Mesenchymal stem cell (in vitro differentiated cells and primary cell): ENCODE measurements at regions not wholly inside any gene's neighbourhood (a gene's known extent, or its start where the extent isn't known, plus 50 kb on each side); places are given as distances from the start of the nearest gene placed in this dataset.

Experiments used
- DNase-seq: peaks from one replicate; pipeline ENCODE4 v3.0.0-alpha.2; 2013
- H2AFZ ChIP-seq: one replicate; pipeline ENCODE4 v1.6.1; 2013; ENCODE audit warnings: low read depth, mild to moderate bottlenecking, control low read depth, inconsistent platforms, low read length, moderate library complexity
- H2AK5ac ChIP-seq: 2 replicates; pipeline ENCODE4 v1.6.1; 2013; ENCODE audit warnings: low read length, moderate library complexity, mild to moderate bottlenecking, inconsistent platforms; ENCODE audit not compliant: severe bottlenecking
- H2BK120ac ChIP-seq: one replicate; pipeline ENCODE4 v1.6.1; 2013; ENCODE audit warnings: low read depth, mild to moderate bottlenecking, inconsistent platforms, low read length, moderate library complexity
- H2BK12ac ChIP-seq, 2 experiments: one replicate each; pipeline ENCODE4 v1.6.1; 2013; ENCODE audit warnings: inconsistent platforms in 2 of 2, low read length in 2 of 2, mild to moderate bottlenecking in 2 of 2, moderate library complexity in 2 of 2, control low read depth in 1 of 2
- H2BK15ac ChIP-seq: one replicate; pipeline ENCODE4 v1.6.1; 2013; ENCODE audit warnings: mild to moderate bottlenecking, low read depth, inconsistent platforms; ENCODE audit not compliant: poor library complexity, severe bottlenecking
- H2BK5ac ChIP-seq: 2 replicates; pipeline ENCODE4 v1.6.1; 2013; ENCODE audit warnings: low read depth, mild to moderate bottlenecking, low read length, control low read depth, inconsistent platforms; ENCODE audit not compliant: poor library complexity, severe bottlenecking
- H3K14ac ChIP-seq, 2 experiments: one replicate each; pipeline ENCODE4 v1.6.1; 2013; ENCODE audit warnings: inconsistent platforms in 2 of 2, low read length in 2 of 2, control low read depth in 1 of 2, mild to moderate bottlenecking in 1 of 2, moderate library complexity in 1 of 2
- H3K18ac ChIP-seq, 2 experiments: one replicate each; pipeline ENCODE4 v1.6.1; 2013; ENCODE audit warnings: inconsistent platforms in 2 of 2, low read length in 2 of 2, control low read depth in 1 of 2, low read depth in 1 of 2, mild to moderate bottlenecking in 1 of 2
- H3K23ac ChIP-seq, 2 experiments: one replicate each; pipeline ENCODE4 v1.6.1; 2013; ENCODE audit warnings: inconsistent platforms in 2 of 2, low read length in 2 of 2, mild to moderate bottlenecking in 2 of 2, moderate library complexity in 2 of 2, control low read depth in 1 of 2
- H3K27ac ChIP-seq: 2 replicates; pipeline ENCODE4 v1.5.1; 2013; ENCODE audit warnings: mild to moderate bottlenecking, moderate library complexity, low read length, control low read depth, inconsistent platforms; ENCODE audit not compliant: poor library complexity, severe bottlenecking
- H3K27me3 ChIP-seq, 2 experiments: 2 replicates each; pipeline versions ENCODE4 v1.6.1 to v1.7.0; 2013; ENCODE audit warnings: low read length in 2 of 2, mild to moderate bottlenecking in 2 of 2, moderate library complexity in 2 of 2, control low read depth in 1 of 2, inconsistent platforms in 1 of 2; ENCODE audit not compliant: control insufficient read depth in 1 of 2, insufficient read depth in 1 of 2
- H3K36me3 ChIP-seq, 2 experiments: 2 replicates each; pipeline versions ENCODE4 v1.6.1 to v1.7.0; 2013; ENCODE audit warnings: low read length in 2 of 2, control low read depth in 1 of 2, inconsistent platforms in 1 of 2, low read depth in 1 of 2, mild to moderate bottlenecking in 1 of 2; ENCODE audit not compliant: insufficient read depth in 2 of 2, control insufficient read depth in 1 of 2
- H3K4ac ChIP-seq, 2 experiments: one replicate each; pipeline ENCODE4 v1.6.1; 2013; ENCODE audit warnings: inconsistent platforms in 2 of 2, low read length in 2 of 2, mild to moderate bottlenecking in 2 of 2, moderate library complexity in 2 of 2, control low read depth in 1 of 2, low read depth in 1 of 2
- H3K4me1 ChIP-seq: 2 replicates; pipeline ENCODE4 v1.6.1; 2013; ENCODE audit warnings: low read depth, low read length, control low read depth; ENCODE audit not compliant: control insufficient read depth, insufficient read depth
- H3K4me2 ChIP-seq: 2 replicates; pipeline ENCODE4 v1.6.1; 2013; ENCODE audit warnings: low read length, mild to moderate bottlenecking, inconsistent platforms; ENCODE audit not compliant: poor library complexity, severe bottlenecking
- H3K4me3 ChIP-seq, 2 experiments: 2 replicates each; pipeline versions ENCODE4 v1.5.1 to v1.7.0; 2013; ENCODE audit warnings: low read length in 2 of 2, mild to moderate bottlenecking in 2 of 2, control low read depth in 1 of 2, low read depth in 1 of 2; ENCODE audit not compliant: insufficient read depth in 1 of 2
- H3K79me1 ChIP-seq: replicated peaks from 2 replicates; pipeline ENCODE4 v1.6.1; 2013; ENCODE audit warnings: mild to moderate bottlenecking, control low read depth, low read length, inconsistent platforms; ENCODE audit not compliant: poor library complexity, severe bottlenecking
- H3K9ac ChIP-seq: 2 replicates; pipeline ENCODE4 v1.7.0; 2013; ENCODE audit warnings: mild to moderate bottlenecking, low read length, moderate library complexity
- H3K9me3 ChIP-seq: 2 replicates; pipeline ENCODE4 v1.7.0; 2013; ENCODE audit warnings: mild to moderate bottlenecking, low read length; ENCODE audit not compliant: control insufficient read depth
- H4K8ac ChIP-seq: one replicate; pipeline ENCODE4 v1.6.1; 2013; ENCODE audit warnings: inconsistent platforms, mild to moderate bottlenecking, low read length, moderate library complexity
- H4K91ac ChIP-seq: one replicate; pipeline ENCODE4 v1.6.1; 2013; ENCODE audit warnings: mild to moderate bottlenecking, low read length, inconsistent platforms
- WGBS: methylation state at CpG from one replicate; pipeline ENCODE4 v1.1.7; 2013; ENCODE audit warnings: mixed read lengths; 5-methylcytosine and 5-hydroxymethylcytosine counted together

DNA sequence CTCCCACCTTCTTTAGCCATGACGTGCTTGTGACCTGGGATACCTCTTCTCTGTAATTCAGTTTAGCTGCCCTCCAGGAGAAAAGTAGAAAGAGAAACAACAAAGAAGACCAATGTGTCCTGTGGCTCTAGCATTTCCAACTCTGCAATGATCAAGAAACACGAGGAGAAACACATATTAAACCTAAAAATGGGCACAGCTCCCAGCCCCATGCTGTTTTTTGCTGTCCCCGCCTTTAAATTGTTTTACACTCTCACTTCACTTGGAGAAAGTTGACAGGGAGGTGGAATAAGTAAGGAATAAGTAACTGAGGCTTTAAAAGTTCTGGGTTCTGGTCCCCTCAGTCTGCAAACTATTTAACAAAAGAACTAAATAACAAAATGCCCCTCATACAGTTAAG is 390.6 kb downstream of the TNS1 start:
- H4K8ac ChIP-seq = no peak overlapping the region
- WGBS = 85% methylated on average over 2 of the region's 3 CpGs
- H3K4ac ChIP-seq = no peak overlapping the region
- no peak overlapping the region for H2BK12ac ChIP-seq
- H4K91ac ChIP-seq = no peak overlapping the region
- H3K14ac ChIP-seq = no peak overlapping the region
- H3K18ac ChIP-seq = no peak overlapping the region
- H2AFZ ChIP-seq = no peak overlapping the region
- H3K4me2 ChIP-seq = no peak overlapping the region
- no peaks in the 10 kb centered on the region for H3K9me3 ChIP-seq
- no peak overlapping the region for H2BK5ac ChIP-seq
- H3K4me3 ChIP-seq = no peak overlapping the region
- H3K9ac ChIP-seq = no peak overlapping the region
- DNase-seq = no peak
- H3K79me1 ChIP-seq = no peaks in the 10 kb centered on the region
- no peak overlapping the region for H3K27ac ChIP-seq
- H2BK120ac ChIP-seq = no peak overlapping the region
- H2AK5ac ChIP-seq = no peak overlapping the region
- H3K4me1 ChIP-seq = peaks cover 8% of the 10 kb centered on the region
- H2BK15ac ChIP-seq = no peak overlapping the region
- no peaks in the 10 kb centered on the region for H3K36me3 ChIP-seq
- H3K27me3 ChIP-seq = peaks cover 24% of the 10 kb centered on the region in 2 experiments
- H3K23ac ChIP-seq = no peak overlapping the region

GRCh38 chr2:217611626-217612127 is 391.1 kb downstream of the TNS1 start:
- Histone ChIP-seq H2AFZ (no peak overlapping the region), H4K91ac (no peak overlapping the region), H3K9me3 (no peaks in the 10 kb centered on the region), H2BK120ac (no peak overlapping the region), H3K4me3 (no peak overlapping the region), H3K79me1 (no peaks in the 10 kb centered on the region), H3K14ac (no peak overlapping the region), H4K8ac (no peak overlapping the region), H3K18ac (no peak overlapping the region), H3K27ac (no peak overlapping the region), H3K36me3 (no peaks in the 10 kb centered on the region), H2BK5ac (no peak overlapping the region), H3K4me1 (peaks cover 8% of the 10 kb centered on the region), H3K4me2 (no peak overlapping the region), H3K27me3 (peaks cover 29% of the 10 kb centered on the region in 2 experiments), H3K4ac (peak overlapping the region in 1 of 2 experiments; percentile 5), H3K9ac (no peak overlapping the region), H3K23ac (no peak overlapping the region), H2BK12ac (no peak overlapping the region), H2BK15ac (no peak overlapping the region), H2AK5ac (no peak overlapping the region)
- WGBS = 94% methylated on average over 5 of the region's 5 CpGs
- DNase-seq = no peak

GRCh38 chr2:217611056-217611455 is 391.7 kb downstream of the TNS1 start:
- 84% methylated on average over 4 of the region's 4 CpGs for WGBS
- Histone ChIP-seq H4K8ac (no peak overlapping the region), H3K4ac (no peak overlapping the region), H2AK5ac (no peak overlapping the region), H3K27me3 (peaks cover 33 to 34% of the 10 kb centered on the region in 2 experiments), H2AFZ (no peak overlapping the region), H3K14ac (no peak overlapping the region), H3K4me1 (peaks cover 8% of the 10 kb centered on the region), H3K4me2 (no peak overlapping the region), H3K23ac (no peak overlapping the region), H3K18ac (no peak overlapping the region), H3K36me3 (no peaks in the 10 kb centered on the region), H3K27ac (no peak overlapping the region), H2BK120ac (no peak overlapping the region), H3K9ac (no peak overlapping the region), H3K4me3 (no peak overlapping the region), H2BK5ac (no peak overlapping the region), H3K9me3 (no peaks in the 10 kb centered on the region), H3K79me1 (no peaks in the 10 kb centered on the region), H2BK12ac (no peak overlapping the region), H2BK15ac (no peak overlapping the region), H4K91ac (no peak overlapping the region)
- no peak for DNase-seq

DNA sequence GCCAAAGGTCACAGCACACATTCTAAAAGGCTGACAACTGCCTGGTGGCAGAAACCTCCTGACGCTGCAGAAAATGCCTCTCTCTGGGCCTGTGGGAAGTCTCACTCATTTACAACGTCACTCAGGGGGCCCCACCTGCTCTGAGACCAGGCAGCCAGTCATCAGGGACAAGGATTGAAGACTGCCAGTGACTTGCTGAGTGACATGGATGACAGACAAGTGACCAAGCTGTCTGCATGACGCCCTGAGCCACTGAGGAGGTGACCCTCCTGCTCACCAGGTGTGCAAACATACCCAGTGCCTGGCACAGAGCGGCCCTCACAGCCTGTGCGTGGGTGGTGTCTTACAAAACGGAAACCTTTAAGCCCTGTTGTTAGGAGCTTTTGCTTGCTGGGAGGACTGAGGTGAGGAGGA is 392.4 kb downstream of the TNS1 start:
- WGBS = 64% methylated on average over 6 of the region's 6 CpGs
- H2BK12ac ChIP-seq = no peak overlapping the region
- H3K18ac ChIP-seq = no peak overlapping the region
- H4K8ac ChIP-seq = no peak overlapping the region
- H3K23ac ChIP-seq = no peak overlapping the region
- H3K36me3 ChIP-seq = no peaks in the 10 kb centered on the region
- DNase-seq = no peak
- H2BK5ac ChIP-seq = no peak overlapping the region
- H3K14ac ChIP-seq = no peak overlapping the region
- no peaks in the 10 kb centered on the region for H3K79me1 ChIP-seq
- no peaks in the 10 kb centered on the region for H3K9me3 ChIP-seq
- H3K4ac ChIP-seq = no peak overlapping the region
- no peak overlapping the region for H3K9ac ChIP-seq
- H2AFZ ChIP-seq = no peak overlapping the region
- H2BK15ac ChIP-seq = no peak overlapping the region
- H3K4me1 ChIP-seq = peaks cover 8% of the 10 kb centered on the region
- peaks cover 34 to 40% of the 10 kb centered on the region in 2 experiments for H3K27me3 ChIP-seq
- no peak overlapping the region for H3K27ac ChIP-seq
- no peak overlapping the region for H2BK120ac ChIP-seq
- no peak overlapping the region for H3K4me2 ChIP-seq
- no peak overlapping the region for H2AK5ac ChIP-seq
- no peak overlapping the region for H4K91ac ChIP-seq
- no peak overlapping the region for H3K4me3 ChIP-seq
